H1 (cell line): ENCODE measurements at regions not wholly inside any gene's neighbourhood (a gene's known extent, or its start where the extent isn't known, plus 50 kb on each side); places are given as distances from the start of the nearest gene placed in this dataset.

Experiments used
- CTCF ChIA-PET: fragments of 300-600 bp; sonication (Branson Sonifier 250); formaldehyde crosslinking; loops from one replicate; lab custom pipeline; 2021; ENCODE audit not compliant: partially characterized antibody; lab: Charles Lee
- POLR2A ChIA-PET: fragments of 300-600 bp; sonication (Branson Sonifier 250); formaldehyde crosslinking; loops from one replicate; lab custom pipeline; 2021; ENCODE audit warnings: inconsistent platforms; ENCODE audit not compliant: partially characterized antibody; lab: Charles Lee
- DNase-seq, 2 experiments: peaks; one replicate each; pipeline versions ENCODE4 v3.0.0 to v3.0.0-alpha.2; 2010 to 2022; ENCODE audit warnings: low spot score in 2 of 2, low read depth in 1 of 2, mixed read lengths in 1 of 2
- FAIRE-seq: peaks from 2 replicates; lab custom pipeline; 2011; peaks lifted over from hg19 to GRCh38; lab: Jason Lieb, UNC
- H2AFZ ChIP-seq: 2 replicates; pipeline ENCODE4 v1.8.1; 2012; ENCODE audit warnings: low read length, inconsistent platforms
- H2AK5ac ChIP-seq: 2 replicates; pipeline ENCODE4 v1.6.1; 2013; ENCODE audit warnings: low read depth, low read length
- H2BK120ac ChIP-seq: replicated peaks from 2 replicates; pipeline ENCODE3; 2013; ENCODE audit warnings: low read depth, low read length, inconsistent platforms
- H2BK12ac ChIP-seq: 2 replicates; pipeline ENCODE4 v1.6.1; 2013; ENCODE audit warnings: low read depth, low read length
- H2BK15ac ChIP-seq: 2 replicates; pipeline ENCODE4 v1.6.1; 2013; ENCODE audit warnings: low read length
- H2BK20ac ChIP-seq: 2 replicates; pipeline ENCODE4 v1.6.1; 2013; ENCODE audit warnings: low read length
- H2BK5ac ChIP-seq: 2 replicates; pipeline ENCODE4 v1.6.1; 2013; ENCODE audit warnings: low read depth, low read length
- H3K14ac ChIP-seq: 2 replicates; pipeline ENCODE4 v1.6.1; 2013; ENCODE audit warnings: inconsistent platforms; ENCODE audit not compliant: insufficient read length
- H3K18ac ChIP-seq: 2 replicates; pipeline ENCODE4 v1.6.1; 2013; ENCODE audit warnings: low read length; ENCODE audit errors: extremely low read depth
- H3K23ac ChIP-seq: 2 replicates; pipeline ENCODE4 v1.6.1; 2013; ENCODE audit warnings: inconsistent platforms; ENCODE audit not compliant: insufficient read length
- H3K23me2 ChIP-seq: 2 replicates; pipeline ENCODE4 v1.6.1; 2013; ENCODE audit warnings: low read depth, low read length
- H3K27ac ChIP-seq: 2 replicates; pipeline ENCODE4 v1.6.1; 2011; ENCODE audit warnings: low read depth, low read length, inconsistent platforms
- H3K27me3 ChIP-seq, 4 experiments: replicated peaks in 1 of 4; 1 replicate in 1 of 4; 2 replicates in 3 of 4; pipeline versions ENCODE4 v1.6.1 to v1.8.1; 2011 to 2013; ENCODE audit warnings: low read length in 3 of 4, mild to moderate bottlenecking in 3 of 4, inconsistent platforms in 2 of 4, mixed read lengths in 2 of 4, moderate library complexity in 1 of 4; ENCODE audit not compliant: control insufficient read depth in 3 of 4, insufficient read depth in 3 of 4; ENCODE audit errors: extremely low read depth in 1 of 4
- H3K36me3 ChIP-seq, 4 experiments: 2 replicates each; pipeline versions ENCODE4 v1.6.1 to v1.8.1; 2011 to 2013; ENCODE audit warnings: mild to moderate bottlenecking in 4 of 4, low read length in 3 of 4, moderate library complexity in 2 of 4, control low read depth in 1 of 4, inconsistent platforms in 1 of 4; ENCODE audit not compliant: insufficient read depth in 4 of 4, control insufficient read depth in 2 of 4
- H3K4ac ChIP-seq: replicated peaks from 2 replicates; pipeline ENCODE3; 2013; ENCODE audit warnings: low read length, low read depth, mixed read lengths, inconsistent platforms; ENCODE audit not compliant: insufficient read length
- H3K4me1 ChIP-seq, 4 experiments: replicated peaks in 1 of 4; 1 replicate in 1 of 4; 2 replicates in 3 of 4; pipeline versions ENCODE4 v1.6.1 to v1.8.1; 2011 to 2013; ENCODE audit warnings: low read length in 3 of 4, inconsistent platforms in 2 of 4, mixed read lengths in 1 of 4; ENCODE audit not compliant: insufficient read depth in 4 of 4, control insufficient read depth in 3 of 4
- H3K4me2 ChIP-seq, 2 experiments: 2 replicates each; pipeline versions ENCODE4 v1.6.1 to v1.8.1; 2011 to 2013; ENCODE audit warnings: low read depth in 2 of 2, low read length in 2 of 2, control low read depth in 1 of 2, inconsistent platforms in 1 of 2, mild to moderate bottlenecking in 1 of 2; ENCODE audit not compliant: insufficient read depth in 1 of 2
- H3K4me3 ChIP-seq, 4 experiments: fragments of 200-600, 300-600 bp in 1 of 4; sonication (generic), shearing (Covaris generic), sonication (Bioruptor Twin) in 1 of 4; 2 replicates each; pipeline versions ENCODE4 v1.5.1 to v1.8.1; 2011 to 2016; ENCODE audit warnings: low read length in 4 of 4, low read depth in 3 of 4, control low read depth in 2 of 4, inconsistent platforms in 2 of 4, mild to moderate bottlenecking in 2 of 4, mixed read lengths in 1 of 4, moderate library complexity in 1 of 4; ENCODE audit not compliant: insufficient read depth in 2 of 4; ENCODE audit errors: extremely low read depth in 1 of 4
- H3K56ac ChIP-seq: replicated peaks from 2 replicates; pipeline ENCODE3; 2013; ENCODE audit warnings: low read depth, mild to moderate bottlenecking, mixed read lengths, low read length, inconsistent platforms; ENCODE audit not compliant: insufficient read length
- H3K79me1 ChIP-seq: 2 replicates; pipeline ENCODE4 v1.6.1; 2013; ENCODE audit warnings: low read depth, low read length, control low read depth
- H3K79me2 ChIP-seq, 2 experiments: 2 replicates each; pipeline versions ENCODE4 v1.6.1 to v1.8.1; 2012 to 2013; ENCODE audit warnings: low read length in 2 of 2, mild to moderate bottlenecking in 2 of 2, inconsistent platforms in 1 of 2; ENCODE audit not compliant: insufficient read depth in 2 of 2, control insufficient read depth in 1 of 2
- H3K9ac ChIP-seq, 4 experiments: replicated peaks in 1 of 4; 1 replicate in 1 of 4; 2 replicates in 3 of 4; pipeline versions ENCODE4 v1.6.1 to v1.8.1; 2011 to 2013; ENCODE audit warnings: low read depth in 3 of 4, low read length in 3 of 4, control low read depth in 2 of 4, mild to moderate bottlenecking in 2 of 4, moderate library complexity in 2 of 4, inconsistent platforms in 1 of 4; ENCODE audit errors: extremely low read depth in 1 of 4
- H3K9me3 ChIP-seq, 2 experiments: 2 replicates each; pipeline versions ENCODE4 v1.6.1 to v1.8.1; 2012 to 2013; ENCODE audit warnings: mild to moderate bottlenecking in 2 of 2, moderate library complexity in 2 of 2, control low read depth in 1 of 2, inconsistent platforms in 1 of 2, low read depth in 1 of 2, low read length in 1 of 2, mixed read lengths in 1 of 2; ENCODE audit not compliant: insufficient read depth in 2 of 2
- H4K20me1 ChIP-seq, 2 experiments: replicated peaks in 1 of 2; 2 replicates each; pipeline versions ENCODE3 to v1.8.1; 2011 to 2013; ENCODE audit warnings: inconsistent platforms in 2 of 2, low read length in 2 of 2, mild to moderate bottlenecking in 1 of 2; ENCODE audit not compliant: insufficient read depth in 2 of 2, control insufficient read depth in 1 of 2
- H4K5ac ChIP-seq: 2 replicates; pipeline ENCODE4 v1.6.1; 2013; ENCODE audit warnings: low read length, low read depth, mixed read lengths, inconsistent platforms; ENCODE audit not compliant: insufficient read length
- H4K8ac ChIP-seq: 2 replicates; pipeline ENCODE4 v1.8.0; 2013; ENCODE audit warnings: mild to moderate bottlenecking, moderate library complexity, low read length, inconsistent platforms; ENCODE audit not compliant: insufficient read depth; ENCODE audit errors: extremely low read depth
- H4K91ac ChIP-seq: replicated peaks from 2 replicates; pipeline ENCODE3; 2013; ENCODE audit warnings: low read length, mixed read lengths, inconsistent platforms; ENCODE audit not compliant: insufficient read length
- BRCA1 ChIP-seq: IDR thresholded peaks from 2 replicates; pipeline ENCODE4 v1.6.1; 2012; ENCODE audit warnings: low read depth, low read length, improper control_type of control experiment
- CHD2 ChIP-seq: IDR thresholded peaks from 2 replicates; pipeline ENCODE4 v1.6.1; 2012; ENCODE audit warnings: low read length, improper control_type of control experiment
- CREB1 ChIP-seq: IDR thresholded peaks from 2 replicates; pipeline ENCODE4 v1.6.1; 2012; ENCODE audit warnings: inconsistent platforms
- EZH2 ChIP-seq: fragments of 200-600 bp; sonication (generic); IDR thresholded peaks from 2 replicates; pipeline ENCODE4 v1.7.1; 2012; ENCODE audit warnings: low read depth, mild to moderate bottlenecking, moderate library complexity, low read length, inconsistent platforms; ENCODE audit not compliant: severe bottlenecking
- GABPA ChIP-seq: IDR thresholded peaks from 2 replicates; pipeline ENCODE4 v1.6.1; 2011; ENCODE audit warnings: mild to moderate bottlenecking, low read length, moderate library complexity, borderline replicate concordance; ENCODE audit not compliant: insufficient read depth
- HDAC2 ChIP-seq, 2 experiments: fragments of 300-600 bp in 1 of 2; sonication (generic) in 1 of 2; IDR thresholded peaks; 2 replicates each; pipeline ENCODE4 v1.6.1; 2011 to 2012; ENCODE audit warnings: low read depth in 2 of 2, low read length in 2 of 2, mild to moderate bottlenecking in 2 of 2, moderate library complexity in 2 of 2, borderline replicate concordance in 1 of 2, inconsistent platforms in 1 of 2
- JUND ChIP-seq: IDR thresholded peaks from 2 replicates; pipeline ENCODE4 v1.6.1; 2011; ENCODE audit warnings: mild to moderate bottlenecking, improper control_type of control experiment, low read length
- KDM4A ChIP-seq: IDR thresholded peaks from one replicate; pipeline ENCODE4 v1.7.1; 2012; ENCODE audit warnings: low read depth, mild to moderate bottlenecking, moderate library complexity, low read length, inconsistent platforms; ENCODE audit not compliant: severe bottlenecking
- MAX ChIP-seq: IDR thresholded peaks from 2 replicates; pipeline ENCODE4 v1.6.1; 2012; ENCODE audit warnings: inconsistent platforms
- PHF8 ChIP-seq: fragments of 200-600 bp; sonication (generic); conservative IDR thresholded peaks from 2 replicates; pipeline ENCODE4 v1.7.1; 2012; ENCODE audit warnings: low read depth, mild to moderate bottlenecking, inconsistent platforms, low read length, moderate library complexity
- RBBP5 ChIP-seq: IDR thresholded peaks from 2 replicates; pipeline ENCODE4 v1.7.1; 2012; ENCODE audit warnings: low read depth, mild to moderate bottlenecking, inconsistent platforms, low read length, moderate library complexity, borderline replicate concordance
- RNF2 ChIP-seq: fragments of 200-900, 300-1000 bp; sonication (generic); IDR thresholded peaks from 2 replicates; pipeline ENCODE4 v1.7.1; 2016; ENCODE audit warnings: borderline replicate concordance, low read depth, mild to moderate bottlenecking, antibody characterized with exemption, low read length; ENCODE audit not compliant: poor library complexity, severe bottlenecking; ENCODE audit errors: missing control alignments
- USF2 ChIP-seq: IDR thresholded peaks from 2 replicates; pipeline ENCODE4 v1.6.1; 2011; ENCODE audit warnings: low read length, improper control_type of control experiment

- Histone ChIP-seq H4K91ac (no peak overlapping the region), H2BK5ac (no peak overlapping the region)
Measured at GRCh38 chr7:106561151-106561550, 99.8 kb downstream of the CCDC71L start.

More at GRCh38 chr7:106561151-106561550, 99.8 kb downstream of the CCDC71L start:
- Histone ChIP-seq H3K4ac (no peak overlapping the region), H3K36me3 (no peaks in the 10 kb centered on the region), H2BK15ac (no peak overlapping the region), H3K79me1 (no peaks in the 10 kb centered on the region), H2BK120ac (no peak overlapping the region), H3K14ac (no peak overlapping the region), H3K18ac (no peak overlapping the region), H4K5ac (no peak overlapping the region), H2BK20ac (no peak overlapping the region), H4K8ac (no peak overlapping the region), H3K23me2 (no peaks in the 10 kb centered on the region), H3K56ac (no peak overlapping the region), H3K4me3 (no peak overlapping the region), H2AFZ (no peak overlapping the region), H2BK12ac (no peak overlapping the region), H3K79me2 (no peaks in the 10 kb centered on the region), H3K27ac (no peak overlapping the region), H3K9ac (no peak overlapping the region), H2AK5ac (no peak overlapping the region), H3K27me3 (no peaks in the 10 kb centered on the region), H3K4me1 (no peaks in the 10 kb centered on the region), H4K20me1 (no peaks in the 10 kb centered on the region), H3K9me3 (no peaks in the 10 kb centered on the region), H3K23ac (no peak overlapping the region), H3K4me2 (no peak overlapping the region)
- ChIA-PET POLR2A (no interaction called here), CTCF (no interaction called here)
- no peak for TF ChIP-seq CHD2
- no peak for TF ChIP-seq PHF8
- TF ChIP-seq MAX: no peak
- TF ChIP-seq BRCA1: no peak
- no peak for TF ChIP-seq USF2
- no peak for TF ChIP-seq CREB1
- TF ChIP-seq JUND: no peak
- no peak for TF ChIP-seq HDAC2 (IDR thresholded peaks at IDR 0.05; ENCODE audit: borderline replicate concordance in 1 of 2, low read depth in 2 of 2, low read length in 2 of 2)
- TF ChIP-seq EZH2: no peak
- TF ChIP-seq RBBP5: no peak
- TF ChIP-seq KDM4A: no peak
- no peak for TF ChIP-seq GABPA
- no peak for TF ChIP-seq RNF2
- DNase-seq (no peak), FAIRE-seq (no peak)
